Keratinocyte (primary cell): ENCODE measurements at regions not wholly inside any gene's neighbourhood (a gene's known extent, or its start where the extent isn't known, plus 50 kb on each side); places are given as distances from the start of the nearest gene placed in this dataset.

ENCODE experiments used
- EZH2 ChIP-seq: IDR thresholded peaks from one replicate; pipeline ENCODE4 v1.6.1; 2012; ENCODE audit warnings: inconsistent platforms, mild to moderate bottlenecking, low read length, moderate library complexity
- TF ChIP-seq, protein P1 (sequence below), 3 experiments: IDR thresholded peaks in 1 of 3; conservative IDR thresholded peaks in 1 of 3; optimal IDR thresholded peaks in 1 of 3; 2 replicates in 2 of 3; 3 replicates in 1 of 3; pipeline versions ENCODE3 to v1.5.1; 2011; ENCODE audit warnings: low read length in 3 of 3, mild to moderate bottlenecking in 3 of 3, moderate library complexity in 2 of 3, control low read depth in 1 of 3, inconsistent platforms in 1 of 3; ENCODE audit not compliant: insufficient read depth in 2 of 3; ENCODE audit errors: extremely low read depth in 1 of 3

DNA sequence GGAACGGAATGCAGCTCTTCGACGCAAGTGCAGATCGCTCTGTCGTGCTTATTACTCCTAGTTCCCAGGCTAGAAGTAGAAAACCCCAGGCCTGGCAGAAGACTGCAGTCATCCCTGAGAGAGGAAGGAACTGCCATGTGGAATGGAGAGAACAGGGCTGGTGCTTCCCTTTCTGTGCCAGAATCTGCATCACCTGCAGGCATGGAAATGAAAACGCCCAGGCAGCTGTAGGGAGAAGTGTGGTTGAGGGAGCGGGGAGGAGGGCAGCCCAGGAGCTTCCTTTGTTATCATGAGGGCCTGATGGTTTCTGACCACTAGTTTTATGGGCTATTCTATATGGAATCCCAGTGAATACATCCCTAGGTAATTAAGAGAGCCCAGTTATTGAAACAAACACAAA lies 79.4 kb upstream of the SMIM21 start:
- TF ChIP-seq, protein P1, sequence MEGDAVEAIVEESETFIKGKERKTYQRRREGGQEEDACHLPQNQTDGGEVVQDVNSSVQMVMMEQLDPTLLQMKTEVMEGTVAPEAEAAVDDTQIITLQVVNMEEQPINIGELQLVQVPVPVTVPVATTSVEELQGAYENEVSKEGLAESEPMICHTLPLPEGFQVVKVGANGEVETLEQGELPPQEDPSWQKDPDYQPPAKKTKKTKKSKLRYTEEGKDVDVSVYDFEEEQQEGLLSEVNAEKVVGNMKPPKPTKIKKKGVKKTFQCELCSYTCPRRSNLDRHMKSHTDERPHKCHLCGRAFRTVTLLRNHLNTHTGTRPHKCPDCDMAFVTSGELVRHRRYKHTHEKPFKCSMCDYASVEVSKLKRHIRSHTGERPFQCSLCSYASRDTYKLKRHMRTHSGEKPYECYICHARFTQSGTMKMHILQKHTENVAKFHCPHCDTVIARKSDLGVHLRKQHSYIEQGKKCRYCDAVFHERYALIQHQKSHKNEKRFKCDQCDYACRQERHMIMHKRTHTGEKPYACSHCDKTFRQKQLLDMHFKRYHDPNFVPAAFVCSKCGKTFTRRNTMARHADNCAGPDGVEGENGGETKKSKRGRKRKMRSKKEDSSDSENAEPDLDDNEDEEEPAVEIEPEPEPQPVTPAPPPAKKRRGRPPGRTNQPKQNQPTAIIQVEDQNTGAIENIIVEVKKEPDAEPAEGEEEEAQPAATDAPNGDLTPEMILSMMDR (optimal IDR thresholded peaks at IDR 0.05 in 1 of 3, IDR thresholded peaks at IDR 0.05 in 1 of 3, conservative IDR thresholded peaks at IDR 0.05 in 1 of 3; ENCODE audit: extremely low read depth in 1 of 3, insufficient read depth in 2 of 3, low read length in 3 of 3): no peak
- no peak for TF ChIP-seq EZH2
